Suprapubic skin (tissue), 3 donors: ENCODE measurements at regions not wholly inside any gene's neighbourhood (a gene's known extent, or its start where the extent isn't known, plus 50 kb on each side); places are given as distances from the start of the nearest gene placed in this dataset.

Source experiments
- CTCF ChIP-seq, 2 donors: fragments of 200-600 bp in 1 of 2; fragments of 450-650 bp in 1 of 2; sonication (generic) in 1 of 2; IDR thresholded peaks; one replicate each; pipeline ENCODE4 v1.5.1; 2016 to 2019; ENCODE audit warnings: antibody characterized with exemption in 2 of 2, mild to moderate bottlenecking in 1 of 2, moderate library complexity in 1 of 2
- EP300 ChIP-seq: sonication (generic); formaldehyde crosslinking; IDR thresholded peaks from one replicate; pipeline ENCODE4 v1.6.1; 2017; ENCODE audit warnings: antibody characterized with exemption

GRCh38 chr11:28677721-28678120, 569.5 kb downstream of the METTL15 start:
- TF ChIP-seq CTCF (IDR thresholded peaks at IDR 0.05) (no peak), EP300 (no peak)
